ENCODE measurements at regions not wholly inside any gene's neighbourhood (a gene's known extent, or its start where the extent isn't known, plus 50 kb on each side); places are given as distances from the start of the nearest gene placed in this dataset.
A peak's percentile ranks its signal among the peaks of the same experiment; 100 is the strongest.

DNA sequence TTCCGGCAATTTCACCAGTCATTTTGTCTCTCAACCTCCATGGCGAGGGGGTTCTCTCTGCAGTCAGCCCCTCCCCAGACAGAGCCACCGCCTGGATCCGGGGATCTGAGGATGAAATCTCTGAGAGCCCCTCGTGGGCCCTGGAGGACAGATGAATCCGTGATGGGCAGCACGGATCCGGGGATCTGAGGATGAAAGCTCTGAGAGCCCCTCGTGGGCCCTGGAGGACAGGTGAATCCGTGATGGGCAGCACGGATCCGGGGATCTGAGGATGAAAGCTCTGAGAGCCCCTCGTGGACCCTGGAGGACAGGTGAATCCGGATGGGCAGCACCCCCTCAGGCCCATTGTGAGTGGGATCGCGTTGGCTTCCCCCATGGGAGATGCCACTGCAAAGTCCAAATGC lies 106.5 kb downstream of the DACT2 start:
- DNase-seq (ENCODE audit: insufficient read length, low spot score) (no peak), FAIRE-seq (no peak)

DNA sequence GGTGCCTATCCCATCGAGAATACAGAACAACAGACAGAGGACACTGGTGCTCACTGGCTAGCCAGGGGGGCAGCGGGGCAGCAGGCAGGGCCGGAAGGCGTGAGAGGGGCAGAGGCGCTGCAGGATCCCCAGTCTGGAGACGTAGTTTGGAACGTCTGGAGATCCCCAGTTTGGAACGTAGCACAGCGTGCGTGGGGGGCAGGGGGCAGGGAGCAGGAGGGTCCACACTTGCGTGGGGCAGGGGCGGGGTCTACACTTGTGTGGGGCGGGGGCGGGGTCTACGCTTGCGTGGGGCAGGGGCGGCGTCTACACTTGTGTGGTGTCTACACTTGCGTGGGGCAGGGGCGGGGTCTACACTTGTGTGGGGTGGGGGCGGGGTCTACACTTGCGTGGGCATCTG lies 107.2 kb downstream of the DACT2 start:
- FAIRE-seq = no peak

DNA sequence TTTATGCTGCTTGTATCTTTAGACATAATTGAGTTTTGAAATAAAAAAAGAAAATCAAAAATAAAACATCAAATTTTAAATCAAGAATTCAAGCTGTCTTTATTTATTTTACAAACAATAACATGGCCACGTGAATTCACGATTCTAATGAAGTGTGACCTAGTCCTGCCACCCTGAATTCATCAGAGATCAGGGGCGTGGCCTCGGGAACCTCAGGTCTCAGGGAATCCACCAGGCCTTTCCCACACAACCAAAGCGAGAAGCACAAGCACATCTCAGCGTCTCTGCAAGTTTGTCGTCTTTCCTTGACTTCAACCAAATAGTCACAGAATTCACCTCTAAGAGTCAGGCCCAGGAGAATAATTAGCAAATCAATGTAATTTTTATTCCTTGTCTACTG lies 107.9 kb downstream of the DACT2 start:
- DNase-seq (ENCODE audit: insufficient read length, low spot score) = no peak
- no peak for FAIRE-seq

More for the DNA sequence above, 107.2 kb downstream of the DACT2 start:
- DNase-seq (ENCODE audit: insufficient read length, low spot score) = no peak

DNA sequence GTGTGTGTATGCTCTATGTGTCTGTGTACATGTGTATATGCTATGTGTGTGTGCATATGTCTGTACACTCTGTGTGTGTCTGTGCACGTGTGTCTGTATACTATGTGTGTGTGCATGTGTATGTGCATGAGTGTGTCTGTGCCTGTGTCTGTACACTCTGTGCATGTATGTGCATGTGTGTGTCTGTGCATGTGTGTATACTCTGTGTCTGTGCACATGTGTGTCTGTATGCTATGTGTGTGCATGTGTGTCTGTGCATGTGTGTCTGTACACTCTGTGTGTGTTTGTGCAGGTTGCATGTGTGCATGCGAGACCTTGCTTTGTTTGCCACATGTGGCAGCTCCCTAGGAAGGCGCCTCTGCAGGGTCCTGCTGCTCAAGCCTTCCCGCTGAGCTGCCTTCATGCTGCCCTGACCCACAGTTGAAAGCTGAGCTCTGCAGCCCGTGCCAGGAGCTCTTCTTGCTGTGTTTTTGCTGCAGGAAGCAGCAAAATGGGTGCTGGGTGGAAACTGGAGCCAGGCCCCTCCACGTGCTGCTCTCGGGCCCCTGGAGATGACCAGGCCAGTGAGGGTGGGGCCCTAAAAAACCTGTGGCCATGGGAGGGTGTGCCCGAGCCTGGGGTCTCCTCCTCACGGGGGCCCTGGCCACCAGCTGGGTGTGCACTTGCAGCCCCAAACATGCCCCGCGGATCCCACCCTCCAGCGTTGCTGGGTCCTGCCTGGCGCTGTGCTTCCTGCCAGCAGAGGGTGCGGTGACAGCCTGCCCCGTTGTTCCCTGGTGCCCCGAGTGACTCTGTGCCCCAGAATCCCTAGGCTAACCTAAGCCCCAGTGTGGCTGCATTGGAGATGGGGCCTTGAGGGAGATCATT lies 109.1 kb downstream of the DACT2 start:
- FAIRE-seq = peak; percentile 85

DNA sequence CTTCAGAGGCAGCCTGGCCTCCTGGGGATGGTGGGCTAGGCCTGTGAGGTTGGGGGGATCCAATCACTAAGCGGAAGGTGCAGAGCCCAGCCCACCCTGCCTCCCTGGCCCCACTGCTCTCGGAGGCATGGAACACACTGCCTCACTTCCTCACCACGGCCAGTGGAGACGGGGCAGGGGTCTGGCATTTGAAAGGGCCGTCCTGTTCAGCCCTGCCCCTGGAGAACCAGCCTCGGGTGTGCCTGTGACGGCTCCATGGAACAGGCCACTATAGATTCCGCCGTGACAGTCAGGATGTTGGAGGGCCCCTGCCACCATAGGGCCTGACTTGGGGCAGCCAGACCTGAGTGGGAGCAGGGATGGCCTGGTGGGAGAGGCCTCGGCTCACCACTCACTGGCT lies 110.2 kb downstream of the DACT2 start:
- no peak for DNase-seq (ENCODE audit: insufficient read length, low spot score)
- FAIRE-seq = no peak

More for the DNA sequence above, 109.1 kb downstream of the DACT2 start:
- no peak for DNase-seq (ENCODE audit: insufficient read length, low spot score)

DNA sequence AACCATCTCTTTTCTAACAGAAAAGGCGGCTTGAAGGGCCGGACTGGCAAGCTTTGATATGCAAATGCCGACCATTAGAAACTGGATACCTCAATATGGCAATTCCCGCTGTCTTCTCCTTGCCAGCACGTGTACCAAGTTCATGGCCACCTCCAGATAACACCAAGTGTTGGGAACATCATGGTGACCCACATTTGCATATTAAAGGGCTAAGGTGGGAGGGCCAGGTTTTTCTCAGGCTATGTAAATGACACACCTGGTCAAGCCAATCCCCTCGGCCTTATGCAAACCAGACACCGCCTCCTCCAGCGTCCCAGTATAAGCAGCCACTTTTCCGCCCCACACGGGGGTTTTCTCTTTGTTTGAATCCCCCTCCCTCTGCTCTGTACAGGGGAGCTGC lies 110.7 kb downstream of the DACT2 start:
- FAIRE-seq (no peak), DNase-seq (ENCODE audit: insufficient read length, low spot score) (no peak)

DNA sequence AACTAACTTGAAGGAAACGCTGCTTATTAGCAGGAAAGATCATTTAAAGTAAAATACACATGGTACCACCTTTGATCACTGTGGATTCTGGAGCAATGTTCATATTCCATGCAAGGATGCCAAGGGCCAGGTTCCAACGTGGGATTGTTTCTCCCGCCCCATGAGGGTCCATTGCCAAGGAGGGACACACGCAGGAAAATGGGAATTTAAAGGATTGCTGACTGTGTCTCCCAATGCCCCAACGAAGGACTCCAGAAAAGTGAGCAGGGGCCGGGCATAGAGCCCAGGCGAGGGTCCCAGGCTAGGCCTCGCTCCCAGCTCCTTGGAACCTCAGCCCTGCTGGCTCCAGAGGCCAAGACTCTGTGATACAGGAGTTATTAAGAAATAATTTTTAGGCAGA lies 111.2 kb downstream of the DACT2 start:
- DNase-seq (ENCODE audit: insufficient read length, low spot score) = no peak
- no peak for FAIRE-seq

DNA sequence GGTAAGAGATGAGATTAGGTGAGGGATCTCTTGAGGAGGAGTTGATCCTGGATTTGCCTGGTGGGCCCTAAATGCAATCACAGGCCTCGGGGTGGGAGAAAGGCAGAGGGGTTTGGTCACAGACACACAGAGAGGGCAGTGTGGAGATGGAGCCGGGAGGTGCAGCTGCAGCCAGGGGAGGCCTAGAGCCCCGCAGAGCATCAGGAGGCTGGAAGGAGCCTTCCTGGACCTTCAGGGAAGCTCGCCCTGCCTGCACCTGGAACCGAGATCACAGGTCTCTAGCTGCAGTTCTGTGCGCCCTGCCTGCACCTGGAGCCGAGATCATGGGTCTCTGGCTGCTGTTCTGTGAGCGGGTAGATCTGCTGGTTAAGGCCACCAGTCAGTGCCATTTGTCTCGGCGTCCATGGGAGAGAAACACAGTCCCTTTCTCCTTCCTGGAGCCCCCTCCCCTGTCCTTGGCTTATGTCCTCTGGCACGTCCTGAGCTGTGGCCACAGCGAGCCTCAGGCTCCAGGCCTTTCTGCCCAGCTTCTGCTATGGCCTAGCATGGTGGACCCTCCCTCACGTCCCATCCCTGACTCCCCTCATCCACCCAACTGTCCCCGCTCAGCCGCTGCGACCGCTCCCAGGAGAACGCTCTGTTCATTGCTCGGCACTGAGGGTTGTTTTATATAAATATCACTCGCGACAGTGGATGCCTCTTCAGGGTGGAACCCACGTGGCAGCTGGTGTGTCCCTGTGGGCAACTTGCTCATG lies 112.0 kb downstream of the DACT2 start:
- DNase-seq (ENCODE audit: insufficient read length, low spot score) = no peak
- FAIRE-seq = no peak

DNA sequence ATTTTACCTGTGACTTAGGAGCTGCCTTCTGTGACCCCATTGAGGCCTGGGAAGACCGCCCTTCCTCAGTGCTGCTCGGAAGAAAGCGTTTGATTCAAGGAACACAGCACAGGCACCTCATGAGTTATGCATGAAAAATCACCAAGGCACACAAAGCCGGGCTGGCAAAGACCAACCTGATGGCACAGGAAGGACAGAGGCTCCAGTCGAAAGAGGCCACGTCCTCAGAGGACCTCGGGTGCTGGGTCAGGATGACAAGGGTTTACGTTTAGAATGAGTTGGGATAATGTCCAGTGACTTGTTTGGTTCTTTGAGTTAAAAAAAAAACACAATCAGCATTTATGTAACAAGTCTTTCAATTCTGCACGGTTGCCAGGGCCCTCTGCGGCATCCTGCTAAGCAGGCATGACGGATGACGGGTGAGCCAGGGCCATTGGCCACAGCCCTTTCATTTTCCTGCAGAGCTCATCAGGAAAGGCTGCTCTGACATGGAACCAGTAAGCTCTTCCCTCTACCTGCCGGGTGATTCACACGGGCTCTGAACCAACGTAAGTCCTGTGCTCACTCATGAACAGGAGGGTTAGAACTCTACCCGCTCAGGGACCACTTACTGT lies 112.8 kb downstream of the DACT2 start:
- no peak for FAIRE-seq
- DNase-seq (ENCODE audit: insufficient read length, low spot score) = no peak

DNA sequence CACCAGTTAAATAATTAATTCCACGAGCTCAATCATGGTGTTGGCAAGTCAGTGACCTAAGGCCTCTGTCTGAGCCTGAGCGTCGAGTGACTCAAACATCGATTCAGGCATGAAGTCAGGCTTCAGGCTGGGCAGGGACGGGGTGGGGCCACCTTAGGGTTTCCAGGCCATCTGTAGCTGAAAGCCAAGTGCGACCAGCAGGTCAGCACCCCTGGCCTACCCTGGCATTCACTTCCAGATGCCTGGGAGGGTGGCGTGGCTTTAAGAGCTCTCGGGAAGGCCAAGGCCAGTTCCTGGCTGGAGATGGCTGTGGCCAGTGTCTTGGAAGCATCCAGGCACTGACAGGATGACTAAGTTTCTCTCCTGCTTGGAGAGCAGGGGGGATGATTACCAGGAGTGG lies 113.4 kb downstream of the DACT2 start:
- FAIRE-seq = no peak

DNA sequence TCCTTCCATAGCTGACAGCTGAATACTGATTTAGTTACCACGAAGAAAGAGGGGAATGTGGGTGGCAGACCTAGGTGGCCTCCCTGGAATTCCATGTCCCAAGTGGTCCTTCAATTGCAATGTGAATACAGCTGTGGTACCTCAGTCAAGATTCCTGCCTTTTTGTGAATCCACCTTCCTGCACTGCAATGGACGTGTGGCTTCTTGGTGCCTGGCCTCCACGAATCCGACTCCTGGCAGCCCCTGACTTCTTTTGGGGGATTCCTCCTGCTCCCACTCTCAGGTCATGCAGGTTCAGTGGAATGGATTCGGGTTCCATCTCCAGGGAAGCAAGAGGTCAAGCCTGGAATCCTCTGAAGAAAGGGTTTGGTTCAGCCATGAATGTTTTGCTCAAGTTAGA lies 117.8 kb downstream of the DACT2 start:
- FAIRE-seq (no peak), DNase-seq (ENCODE audit: insufficient read length, low spot score) (no peak)

More for the DNA sequence above, 113.4 kb downstream of the DACT2 start:
- no peak for DNase-seq (ENCODE audit: insufficient read length, low spot score)

DNA sequence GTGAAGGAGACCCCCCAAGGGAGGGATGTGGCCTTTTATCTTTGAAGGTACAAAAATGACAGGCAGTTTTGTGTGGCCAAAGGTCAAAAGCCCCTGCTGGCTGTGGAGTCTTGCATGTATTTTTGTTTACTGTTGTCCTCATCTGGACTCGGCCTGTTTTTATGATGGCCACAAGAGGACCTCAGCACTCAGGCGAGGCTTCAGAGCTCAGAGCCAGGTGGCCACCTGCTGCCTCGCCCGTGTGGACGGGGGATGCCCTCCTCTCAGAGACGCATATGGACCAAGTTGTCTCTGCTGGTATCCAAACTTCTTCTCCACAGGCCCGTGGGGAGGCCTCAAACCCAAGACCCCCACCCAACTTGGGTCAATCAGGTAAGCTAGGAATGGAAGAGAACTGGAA lies 118.2 kb downstream of the DACT2 start:
- no peak for FAIRE-seq

DNA sequence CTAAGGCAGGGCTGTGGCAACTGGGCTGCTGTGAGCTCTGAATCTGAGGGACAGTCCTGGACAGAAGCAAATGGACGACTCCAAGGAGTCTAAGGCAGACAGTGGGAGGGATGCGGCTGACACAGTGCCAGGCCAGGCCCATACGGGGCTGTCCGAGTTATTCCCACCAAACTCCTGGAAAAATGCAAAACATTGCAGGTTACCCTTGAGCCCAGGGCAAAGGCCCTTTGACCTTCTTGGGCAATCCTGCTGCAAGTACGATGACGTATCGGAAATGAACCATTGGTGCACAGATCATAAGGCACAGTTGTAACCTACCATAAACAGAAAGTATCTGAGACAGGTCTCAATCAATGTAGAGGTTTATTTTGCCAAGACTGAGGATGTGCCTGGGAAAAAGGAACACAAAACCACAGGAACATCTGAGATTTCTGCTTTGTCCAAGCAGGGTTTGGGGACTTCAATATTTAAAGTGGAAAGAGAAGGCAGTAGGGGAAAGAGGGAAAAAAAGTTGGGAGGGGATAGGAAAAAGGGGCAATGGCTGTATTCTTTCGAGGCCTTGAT lies 118.9 kb downstream of the DACT2 start:
- no peak for DNase-seq (ENCODE audit: insufficient read length, low spot score)
- FAIRE-seq = no peak

More for the DNA sequence above, 118.2 kb downstream of the DACT2 start:
- DNase-seq (ENCODE audit: insufficient read length, low spot score) = no peak

DNA sequence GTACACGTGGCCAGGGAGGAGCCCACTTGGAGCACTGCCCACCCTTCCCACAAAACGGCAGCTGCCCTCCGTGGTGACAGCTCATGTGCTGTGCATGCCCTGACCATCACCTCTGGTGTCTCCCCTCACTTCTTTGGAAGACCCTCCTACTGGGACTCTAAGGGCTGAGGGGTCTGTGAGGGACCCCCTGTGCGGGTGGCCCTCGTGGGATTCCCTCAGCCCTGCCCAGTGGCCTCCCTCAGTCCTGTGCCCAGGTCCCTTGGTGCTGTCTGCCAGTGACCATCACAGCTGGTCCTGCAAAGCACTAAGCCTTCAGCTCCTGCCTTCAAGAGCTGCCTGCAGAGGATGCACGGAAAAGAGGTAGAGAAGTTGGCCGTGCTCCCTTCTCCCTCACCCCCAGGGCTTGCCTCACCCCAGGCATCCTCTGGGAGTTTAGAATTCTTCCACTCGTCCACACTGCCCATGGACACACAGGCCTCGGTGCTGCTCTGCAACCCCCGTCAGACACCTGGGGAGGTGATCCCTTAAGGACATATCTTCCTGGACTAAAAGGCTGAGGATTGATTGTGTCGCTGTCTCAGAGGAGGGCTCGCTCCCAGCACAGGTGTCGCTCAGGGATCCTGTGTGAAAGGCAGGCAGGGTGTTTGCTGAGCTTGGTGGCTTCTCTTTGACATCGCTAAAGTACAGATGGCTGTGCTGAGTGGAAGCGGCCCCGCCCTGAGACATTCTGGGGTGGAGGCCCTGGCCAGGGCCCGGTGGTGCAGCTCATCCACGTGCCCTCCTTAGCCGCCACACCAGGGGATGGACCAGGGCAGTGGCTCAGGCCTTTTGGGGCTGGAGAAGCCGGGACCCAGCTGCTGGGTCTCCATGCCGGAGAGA lies 119.5 kb upstream of the FRMD1 start:
- no peak for FAIRE-seq
- DNase-seq (ENCODE audit: insufficient read length, low spot score) = no peak

DNA sequence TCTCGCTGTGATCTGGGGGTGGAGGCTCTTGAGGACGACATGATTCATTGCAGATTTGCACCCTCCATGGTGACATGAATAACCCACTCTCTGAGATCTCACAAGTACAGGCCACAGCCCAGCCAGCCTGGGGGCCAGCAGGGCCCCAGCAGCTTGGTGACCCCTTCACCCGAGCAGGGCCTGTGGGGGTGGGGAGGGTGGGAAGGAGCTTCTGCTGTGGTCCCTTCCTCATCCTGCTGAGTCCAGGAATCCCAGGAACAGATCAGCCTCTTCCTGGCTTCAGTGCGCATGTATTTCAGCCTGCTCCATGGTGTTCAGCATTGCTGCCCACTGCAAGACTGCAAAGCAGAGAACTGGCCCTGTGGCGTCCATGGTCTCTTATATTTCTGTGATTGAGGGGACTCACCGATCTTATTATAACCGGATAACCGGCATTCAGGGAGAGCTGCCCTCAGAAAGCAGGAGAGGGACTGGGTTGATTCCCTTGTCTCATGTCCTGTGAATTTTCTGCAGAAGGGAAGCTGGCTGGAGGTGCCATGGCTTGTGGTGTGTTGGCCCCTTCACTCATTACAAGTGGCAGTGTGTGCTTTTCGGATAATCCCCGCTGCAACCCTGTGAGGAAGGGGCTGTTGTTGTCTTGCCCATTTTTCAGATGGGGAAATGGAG lies 118.8 kb upstream of the FRMD1 start:
- DNase-seq (ENCODE audit: insufficient read length, low spot score) (no peak), FAIRE-seq (no peak)

DNA sequence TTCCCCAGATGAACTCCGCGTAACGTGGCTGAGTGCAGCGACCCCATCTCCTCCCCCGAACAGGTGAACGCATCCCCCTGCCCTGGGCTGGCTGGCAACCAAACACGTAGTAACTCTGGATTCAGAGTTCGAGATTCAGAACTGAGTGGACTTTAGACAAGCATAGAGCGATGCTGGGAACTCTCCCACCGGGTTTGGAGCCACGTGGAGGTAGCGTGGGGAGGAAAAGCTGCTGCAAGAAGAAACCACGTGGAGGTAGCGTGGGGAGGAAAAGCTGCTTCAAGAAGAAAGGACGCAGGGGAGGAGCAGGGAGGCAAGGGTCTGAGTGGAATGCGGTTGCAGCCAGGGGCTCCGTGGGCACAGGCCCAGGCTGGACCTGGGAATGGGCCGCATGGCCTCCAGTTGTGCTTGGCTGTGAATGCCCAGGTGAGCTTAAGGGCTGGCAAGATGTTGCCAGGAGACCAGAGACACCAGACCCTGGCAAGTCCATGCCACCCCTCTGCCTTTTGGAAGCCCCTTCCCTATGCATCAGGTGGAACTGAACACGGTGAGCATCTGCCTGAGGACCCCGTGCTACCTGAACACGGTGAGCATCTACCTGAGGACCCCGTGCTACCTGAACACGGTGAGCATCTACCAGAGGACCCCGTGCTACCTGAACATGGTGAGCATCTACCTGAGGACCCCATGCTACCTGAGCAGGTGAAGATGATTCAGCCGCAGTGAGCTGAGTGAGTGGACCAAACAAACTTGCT lies 118.0 kb upstream of the FRMD1 start:
- FAIRE-seq = no peak

DNA sequence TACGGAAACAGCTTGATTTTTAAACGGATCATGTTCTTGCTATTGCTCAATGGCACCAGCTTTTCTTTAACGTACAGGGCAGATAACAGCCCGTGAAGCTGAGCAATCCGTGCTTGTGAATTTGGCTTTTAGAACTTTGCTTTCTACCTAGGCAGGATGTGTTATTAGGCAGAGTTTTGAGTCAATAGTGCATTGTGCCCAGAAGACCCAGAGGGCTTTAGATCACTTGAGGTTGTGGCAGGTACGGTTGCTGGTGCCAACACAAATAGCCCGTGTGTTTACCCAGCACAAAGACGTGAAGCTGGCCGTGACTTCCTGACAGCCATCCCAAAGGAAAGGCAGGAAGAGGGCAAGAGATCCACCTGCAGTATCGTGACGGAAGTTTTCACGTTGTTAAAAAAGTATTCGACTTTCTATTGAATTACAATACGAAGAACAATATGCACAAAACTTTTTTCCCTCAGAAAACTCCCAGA lies 117.4 kb upstream of the FRMD1 start:
- DNase-seq (ENCODE audit: insufficient read length, low spot score) = no peak
- no peak for FAIRE-seq

More for the DNA sequence above, 118.0 kb upstream of the FRMD1 start:
- DNase-seq (ENCODE audit: insufficient read length, low spot score) = no peak

DNA sequence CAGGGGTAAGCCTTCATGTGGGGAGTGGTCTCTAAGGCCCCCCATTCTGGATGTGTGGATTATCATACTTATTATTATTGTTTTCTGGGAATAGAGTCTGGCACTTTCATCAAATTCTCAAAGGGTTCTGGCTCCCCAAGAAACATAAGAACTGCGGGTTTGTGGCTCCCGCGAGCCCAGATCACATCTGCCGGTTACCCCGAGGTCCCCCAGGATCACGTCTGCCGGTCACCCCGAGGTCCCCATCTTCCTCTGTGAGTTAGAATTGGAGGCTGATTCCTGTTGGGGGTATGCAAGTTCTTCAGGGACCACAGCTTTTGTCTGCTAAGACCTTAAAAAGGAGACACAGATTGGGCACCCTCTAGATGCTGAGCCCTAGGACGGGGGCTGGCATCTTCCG lies 116.7 kb upstream of the FRMD1 start:
- DNase-seq (ENCODE audit: insufficient read length, low spot score) (no peak), FAIRE-seq (no peak)

All from HTR-8/SVneo (cell line).